NOMO-1 (cell line): ENCODE measurements at regions not wholly inside any gene's neighbourhood (a gene's known extent, or its start where the extent isn't known, plus 50 kb on each side); places are given as distances from the start of the nearest gene placed in this dataset.

Experiments
- DNase-seq, 2 experiments: peaks; one replicate each; lab custom pipeline; 2025; ENCODE audit not compliant: unreplicated experiment in 2 of 2; lab: John Stamatoyannopoulos, UW

GRCh38 chr19:28026636-28027035 lies 1186.3 kb downstream of the UQCRFS1 start:
- no peak for DNase-seq

GRCh38 chr19:28024920-28025319 lies 1188.0 kb downstream of the UQCRFS1 start:
- no peak for DNase-seq

GRCh38 chr19:28023064-28023463 lies 1189.9 kb downstream of the UQCRFS1 start:
- no peak for DNase-seq

GRCh38 chr19:28022506-28022905 lies 1190.4 kb downstream of the UQCRFS1 start:
- no peak for DNase-seq

GRCh38 chr19:28021259-28022185 lies 1191.4 kb downstream of the UQCRFS1 start:
- DNase-seq: no peak

- no peak for DNase-seq
Observed at GRCh38 chr19:28020619-28021258, 1192.2 kb downstream of the UQCRFS1 start.

- no peak for DNase-seq
Observed at GRCh38 chr19:28019901-28020300, 1193.0 kb downstream of the UQCRFS1 start.

- no peak for DNase-seq
Observed at GRCh38 chr19:28019371-28019770, 1193.6 kb downstream of the UQCRFS1 start.

GRCh38 chr19:28018499-28018898 lies 1194.5 kb downstream of the UQCRFS1 start:
- DNase-seq: no peak

- DNase-seq: no peak
Observed at GRCh38 chr19:28014615-28015405, 1198.1 kb downstream of the UQCRFS1 start.

- no peak for DNase-seq
Observed at GRCh38 chr19:28012361-28012760, 1200.6 kb downstream of the UQCRFS1 start.

- no peak for DNase-seq
Observed at GRCh38 chr19:28010656-28011055, 1202.3 kb downstream of the UQCRFS1 start.

- no peak for DNase-seq
Observed at GRCh38 chr19:28009696-28010095, 1203.3 kb downstream of the UQCRFS1 start.

- no peak for DNase-seq
Observed at GRCh38 chr19:28008695-28009094, 1204.3 kb downstream of the UQCRFS1 start.

GRCh38 chr19:28003543-28003942 lies 1209.4 kb downstream of the UQCRFS1 start:
- no peak for DNase-seq

GRCh38 chr19:27997069-27997468 lies 1215.9 kb downstream of the UQCRFS1 start:
- peak in 1 of 2 experiments; percentile 2 for DNase-seq

GRCh38 chr19:27993619-27994570 lies 1219.1 kb downstream of the UQCRFS1 start:
- no peak for DNase-seq

GRCh38 chr19:27986299-27986698 lies 1226.7 kb downstream of the UQCRFS1 start:
- DNase-seq: no peak

GRCh38 chr19:27975419-27976005 lies 1237.4 kb downstream of the UQCRFS1 start:
- DNase-seq: no peak

- DNase-seq: no peak
Observed at GRCh38 chr19:27974082-27974513, 1238.9 kb downstream of the UQCRFS1 start.
